NCI-H1105 (cell line): ENCODE measurements at regions not wholly inside any gene's neighbourhood (a gene's known extent, or its start where the extent isn't known, plus 50 kb on each side); places are given as distances from the start of the nearest gene placed in this dataset.

Experiments
- DNase-seq: peaks from one replicate; lab custom pipeline; 2025; lab: John Stamatoyannopoulos, UW

- DNase-seq, result no peak
Measured at GRCh38 chr10:107383357-107383756, 218.9 kb upstream of the SORCS1 start.

- no peak for DNase-seq
Measured at GRCh38 chr10:107379601-107380000, 215.1 kb upstream of the SORCS1 start.

- no peak for DNase-seq
Measured at GRCh38 chr10:107371801-107372200, 207.3 kb upstream of the SORCS1 start.

GRCh38 chr10:107364872-107365271 lies 200.4 kb upstream of the SORCS1 start:
- no peak for DNase-seq

- DNase-seq, result no peak
Measured at GRCh38 chr10:107362306-107362705, 197.8 kb upstream of the SORCS1 start.

- no peak for DNase-seq
Measured at GRCh38 chr10:107357033-107357432, 192.5 kb upstream of the SORCS1 start.

GRCh38 chr10:107356396-107356795 lies 191.9 kb upstream of the SORCS1 start:
- DNase-seq, result no peak

- DNase-seq, result no peak
Measured at GRCh38 chr10:107342711-107343110, 178.2 kb upstream of the SORCS1 start.

GRCh38 chr10:107341281-107341680 lies 176.8 kb upstream of the SORCS1 start:
- no peak for DNase-seq

GRCh38 chr10:107340326-107340725 lies 175.8 kb upstream of the SORCS1 start:
- no peak for DNase-seq

- no peak for DNase-seq
Measured at GRCh38 chr10:107336061-107336460, 171.6 kb upstream of the SORCS1 start.

- DNase-seq, result no peak
Measured at GRCh38 chr10:107317592-107317991, 153.1 kb upstream of the SORCS1 start.

- no peak for DNase-seq
Measured at GRCh38 chr10:107303203-107303602, 138.7 kb upstream of the SORCS1 start.

- DNase-seq, result no peak
Measured at GRCh38 chr10:107299606-107300005, 135.1 kb upstream of the SORCS1 start.

GRCh38 chr10:107284187-107284586 lies 119.7 kb upstream of the SORCS1 start:
- DNase-seq, result no peak

GRCh38 chr10:107280293-107280692 lies 115.8 kb upstream of the SORCS1 start:
- DNase-seq, result no peak

- no peak for DNase-seq
Measured at GRCh38 chr10:107277591-107277990, 113.1 kb upstream of the SORCS1 start.

- no peak for DNase-seq
Measured at GRCh38 chr10:107275806-107276205, 111.3 kb upstream of the SORCS1 start.

- no peak for DNase-seq
Measured at GRCh38 chr10:107269626-107270025, 105.1 kb upstream of the SORCS1 start.

- DNase-seq, result no peak
Measured at GRCh38 chr10:107264742-107265141, 100.2 kb upstream of the SORCS1 start.

- no peak for DNase-seq
Measured at GRCh38 chr10:107244122-107244521, 79.6 kb upstream of the SORCS1 start.

- DNase-seq, result no peak
Measured at GRCh38 chr10:107238275-107238674, 73.8 kb upstream of the SORCS1 start.

- DNase-seq, result no peak
Measured at GRCh38 chr10:107232013-107232412, 67.5 kb upstream of the SORCS1 start.

GRCh38 chr10:107230887-107231286 lies 66.4 kb upstream of the SORCS1 start:
- DNase-seq, result no peak

- DNase-seq, result no peak
Measured at GRCh38 chr10:107215681-107216080, 51.2 kb upstream of the SORCS1 start.
